Keratinocyte (primary cell): ENCODE measurements at regions not wholly inside any gene's neighbourhood (a gene's known extent, or its start where the extent isn't known, plus 50 kb on each side); places are given as distances from the start of the nearest gene placed in this dataset.

Source experiments
- DNase-seq: peaks from one replicate; pipeline ENCODE4 v3.0.0-alpha.2; 2011; ENCODE audit warnings: low read depth, missing footprints, low spot score
- FAIRE-seq: peaks from 2 replicates; lab custom pipeline; 2011; peaks lifted over from hg19 to GRCh38; lab: Jason Lieb, UNC
- H2AFZ ChIP-seq: 2 replicates; pipeline ENCODE4 v1.6.0; 2012; ENCODE audit warnings: low read length, control low read depth, inconsistent platforms; ENCODE audit not compliant: control insufficient read depth
- H3K27ac ChIP-seq: 2 replicates; pipeline ENCODE4 v1.5.1; 2011; ENCODE audit warnings: low read length; ENCODE audit not compliant: control insufficient read depth, insufficient read depth
- H3K27me3 ChIP-seq: 3 replicates; pipeline ENCODE4 v1.6.0; 2011; ENCODE audit warnings: low read length; ENCODE audit not compliant: control insufficient read depth, insufficient read depth; ENCODE audit errors: extremely low read depth
- H3K36me3 ChIP-seq, 2 experiments: 2 replicates in 1 of 2; 3 replicates in 1 of 2; pipeline ENCODE4 v1.5.1; 2011; ENCODE audit warnings: low read length in 2 of 2, mild to moderate bottlenecking in 1 of 2; ENCODE audit not compliant: control insufficient read depth in 2 of 2, insufficient read depth in 2 of 2; ENCODE audit errors: extremely low read depth in 1 of 2
- H3K4me1 ChIP-seq: 3 replicates; pipeline ENCODE4 v1.5.1; 2011; ENCODE audit warnings: low read length; ENCODE audit not compliant: control insufficient read depth, insufficient read depth; ENCODE audit errors: extremely low read depth
- H3K4me2 ChIP-seq: 3 replicates; pipeline ENCODE4 v1.6.0; 2011; ENCODE audit warnings: low read depth, low read length; ENCODE audit not compliant: control insufficient read depth, insufficient read depth; ENCODE audit errors: extremely low read depth
- H3K4me3 ChIP-seq, 3 experiments: fragments of 200-600 bp in 1 of 3; sonication (generic) in 1 of 3; 2 replicates in 2 of 3; 3 replicates in 1 of 3; pipeline ENCODE4 v1.5.1; 2011 to 2016; ENCODE audit warnings: low read length in 3 of 3, mild to moderate bottlenecking in 3 of 3, control low read depth in 2 of 3, inconsistent platforms in 1 of 3, low read depth in 1 of 3, mixed read lengths in 1 of 3, mixed run types in 1 of 3, moderate library complexity in 1 of 3; ENCODE audit not compliant: control insufficient read depth in 2 of 3, insufficient read depth in 2 of 3; ENCODE audit errors: extremely low read depth in 1 of 3
- H3K79me2 ChIP-seq: 2 replicates; pipeline ENCODE4 v1.6.0; 2012; ENCODE audit warnings: low read length; ENCODE audit not compliant: control insufficient read depth, insufficient read depth
- H3K9ac ChIP-seq: 3 replicates; pipeline ENCODE4 v1.6.0; 2011; ENCODE audit warnings: low read length; ENCODE audit not compliant: control insufficient read depth, insufficient read depth; ENCODE audit errors: extremely low read depth
- H3K9me1 ChIP-seq: 3 replicates; pipeline ENCODE4 v1.6.0; 2011; ENCODE audit warnings: low read length; ENCODE audit not compliant: control insufficient read depth, insufficient read depth; ENCODE audit errors: extremely low read depth
- H3K9me3 ChIP-seq: 2 replicates; pipeline ENCODE4 v1.5.1; 2012; ENCODE audit warnings: low read depth, low read length; ENCODE audit not compliant: control insufficient read depth
- H4K20me1 ChIP-seq: 3 replicates; pipeline ENCODE4 v1.6.0; 2011; ENCODE audit warnings: low read length; ENCODE audit not compliant: control insufficient read depth, insufficient read depth; ENCODE audit errors: extremely low read depth
- EZH2 ChIP-seq: IDR thresholded peaks from one replicate; pipeline ENCODE4 v1.6.1; 2012; ENCODE audit warnings: inconsistent platforms, mild to moderate bottlenecking, low read length, moderate library complexity
- dilution Hi-C: fragments of 300-500 bp; cut with MboI; formaldehyde crosslinking; loops from one replicate; pipeline ENCODE4 v1.7.0; 2020; ENCODE audit warnings: low sequenced_read_pairs; ENCODE audit not compliant: extremely low pct_ligation_motif_present
- TF ChIP-seq, protein P1 (sequence below), 3 experiments: IDR thresholded peaks in 1 of 3; conservative IDR thresholded peaks in 1 of 3; optimal IDR thresholded peaks in 1 of 3; 2 replicates in 2 of 3; 3 replicates in 1 of 3; pipeline versions ENCODE3 to v1.5.1; 2011; ENCODE audit warnings: low read length in 3 of 3, mild to moderate bottlenecking in 3 of 3, moderate library complexity in 2 of 3, control low read depth in 1 of 3, inconsistent platforms in 1 of 3; ENCODE audit not compliant: insufficient read depth in 2 of 3; ENCODE audit errors: extremely low read depth in 1 of 3

DNA sequence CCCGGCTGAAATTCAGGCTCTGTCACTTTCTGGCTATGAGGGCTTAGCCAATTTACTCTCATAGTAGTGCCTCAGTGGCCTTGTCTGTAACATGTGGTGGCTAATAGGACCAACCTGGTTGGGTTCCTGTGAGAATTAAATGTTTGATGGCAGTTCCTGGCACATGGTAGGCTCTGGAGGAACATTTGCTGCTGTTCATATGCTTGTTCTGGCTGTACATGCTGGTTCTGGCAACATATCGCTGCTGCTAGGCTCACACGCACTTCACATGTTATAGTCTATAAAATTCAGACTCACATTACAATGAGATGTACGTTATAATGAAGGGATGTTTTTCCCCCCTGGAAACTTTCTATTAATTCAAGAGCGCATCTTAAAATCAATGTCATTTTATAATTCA is 417.7 kb upstream of the GYPC start:
- Histone ChIP-seq H3K36me3 (no peaks in the 10 kb centered on the region), H3K27ac (no peak overlapping the region), H3K4me2 (no peak overlapping the region), H3K4me3 (no peak overlapping the region), H3K4me1 (no peaks in the 10 kb centered on the region), H4K20me1 (no peaks in the 10 kb centered on the region), H3K9me3 (peaks cover 2% of the 10 kb centered on the region), H3K9me1 (no peaks in the 10 kb centered on the region), H3K79me2 (no peaks in the 10 kb centered on the region), H3K9ac (no peak overlapping the region), H2AFZ (no peak overlapping the region), H3K27me3 (no peaks in the 10 kb centered on the region)
- DNase-seq (no peak), FAIRE-seq (no peak)
- no peak for TF ChIP-seq EZH2
- TF ChIP-seq, protein P1, sequence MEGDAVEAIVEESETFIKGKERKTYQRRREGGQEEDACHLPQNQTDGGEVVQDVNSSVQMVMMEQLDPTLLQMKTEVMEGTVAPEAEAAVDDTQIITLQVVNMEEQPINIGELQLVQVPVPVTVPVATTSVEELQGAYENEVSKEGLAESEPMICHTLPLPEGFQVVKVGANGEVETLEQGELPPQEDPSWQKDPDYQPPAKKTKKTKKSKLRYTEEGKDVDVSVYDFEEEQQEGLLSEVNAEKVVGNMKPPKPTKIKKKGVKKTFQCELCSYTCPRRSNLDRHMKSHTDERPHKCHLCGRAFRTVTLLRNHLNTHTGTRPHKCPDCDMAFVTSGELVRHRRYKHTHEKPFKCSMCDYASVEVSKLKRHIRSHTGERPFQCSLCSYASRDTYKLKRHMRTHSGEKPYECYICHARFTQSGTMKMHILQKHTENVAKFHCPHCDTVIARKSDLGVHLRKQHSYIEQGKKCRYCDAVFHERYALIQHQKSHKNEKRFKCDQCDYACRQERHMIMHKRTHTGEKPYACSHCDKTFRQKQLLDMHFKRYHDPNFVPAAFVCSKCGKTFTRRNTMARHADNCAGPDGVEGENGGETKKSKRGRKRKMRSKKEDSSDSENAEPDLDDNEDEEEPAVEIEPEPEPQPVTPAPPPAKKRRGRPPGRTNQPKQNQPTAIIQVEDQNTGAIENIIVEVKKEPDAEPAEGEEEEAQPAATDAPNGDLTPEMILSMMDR (optimal IDR thresholded peaks at IDR 0.05 in 1 of 3, IDR thresholded peaks at IDR 0.05 in 1 of 3, conservative IDR thresholded peaks at IDR 0.05 in 1 of 3; ENCODE audit: extremely low read depth in 1 of 3, insufficient read depth in 2 of 3, low read length in 3 of 3): no peak
- dilution Hi-C loops: no loop called here

DNA sequence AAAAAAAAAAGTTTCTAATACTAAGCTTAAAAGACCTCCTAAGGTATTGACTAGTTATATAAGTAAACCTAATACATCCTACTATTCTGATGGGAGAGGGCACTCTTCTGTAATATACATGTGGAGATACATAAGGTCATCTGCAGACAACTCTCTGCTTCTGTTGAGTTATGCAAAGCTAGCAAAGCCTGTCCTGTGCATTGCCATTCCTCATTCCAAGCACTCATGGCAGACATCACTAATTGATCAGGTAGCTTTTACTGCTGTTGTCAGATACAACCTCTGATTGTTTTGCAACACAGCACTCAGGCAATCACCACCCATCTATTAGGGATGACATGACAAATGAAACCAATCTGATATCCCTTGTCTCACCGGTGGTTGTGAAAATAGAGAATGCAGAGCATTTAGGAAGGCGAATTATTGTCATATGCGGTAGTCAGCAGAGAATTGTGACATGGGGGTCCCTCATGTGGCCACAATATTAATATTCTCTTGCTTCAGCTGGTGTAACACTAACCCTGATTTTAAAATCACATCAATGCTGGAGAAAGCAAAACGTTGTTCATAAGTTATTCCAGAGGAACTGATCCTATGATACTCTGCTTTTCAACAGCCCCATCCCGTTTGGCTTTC is 416.5 kb upstream of the GYPC start:
- no peaks in the 10 kb centered on the region for H3K27me3 ChIP-seq
- TF ChIP-seq EZH2: no peak
- TF ChIP-seq, protein P1 (optimal IDR thresholded peaks at IDR 0.05 in 1 of 3, IDR thresholded peaks at IDR 0.05 in 1 of 3, conservative IDR thresholded peaks at IDR 0.05 in 1 of 3; ENCODE audit: extremely low read depth in 1 of 3, insufficient read depth in 2 of 3, low read length in 3 of 3): no peak
- no peak overlapping the region for H2AFZ ChIP-seq
- no peak overlapping the region for H3K9ac ChIP-seq
- H4K20me1 ChIP-seq: no peaks in the 10 kb centered on the region
- DNase-seq: no peak
- H3K36me3 ChIP-seq: no peaks in the 10 kb centered on the region
- no peaks in the 10 kb centered on the region for H3K4me1 ChIP-seq
- H3K4me2 ChIP-seq: no peak overlapping the region
- H3K79me2 ChIP-seq: no peaks in the 10 kb centered on the region
- dilution Hi-C loops: no loop called here
- H3K9me3 ChIP-seq: peaks cover 2% of the 10 kb centered on the region
- FAIRE-seq: no peak
- H3K4me3 ChIP-seq: no peak overlapping the region
- H3K27ac ChIP-seq: no peak overlapping the region
- H3K9me1 ChIP-seq: no peaks in the 10 kb centered on the region
